Subcutaneous abdominal adipose tissue (tissue), 5 donors: ENCODE measurements at regions not wholly inside any gene's neighbourhood (a gene's known extent, or its start where the extent isn't known, plus 50 kb on each side); places are given as distances from the start of the nearest gene placed in this dataset.

Source experiments
- H3K27ac ChIP-seq: one replicate; pipeline ENCODE4 v1.7.0; 2013; ENCODE audit warnings: low read depth, mild to moderate bottlenecking, inconsistent platforms, low read length, moderate library complexity
- H3K27me3 ChIP-seq, 5 donors: one replicate each; pipeline ENCODE4 v1.7.0; 2013; ENCODE audit warnings: low read length in 5 of 5, inconsistent platforms in 1 of 5; ENCODE audit not compliant: control insufficient read depth in 5 of 5, insufficient read depth in 4 of 5
- H3K36me3 ChIP-seq, 5 donors: one replicate each; pipeline ENCODE4 v1.7.0; 2013; ENCODE audit warnings: low read length in 5 of 5; ENCODE audit not compliant: control insufficient read depth in 5 of 5, insufficient read depth in 5 of 5
- H3K4me1 ChIP-seq, 5 donors: one replicate each; pipeline ENCODE4 v1.7.0; 2013; ENCODE audit warnings: low read length in 5 of 5, mild to moderate bottlenecking in 3 of 5, moderate library complexity in 1 of 5; ENCODE audit not compliant: control insufficient read depth in 5 of 5, insufficient read depth in 5 of 5
- H3K4me3 ChIP-seq, 5 donors: one replicate each; pipeline ENCODE4 v1.7.0; 2013; ENCODE audit warnings: low read length in 5 of 5, low read depth in 1 of 5
- H3K9ac ChIP-seq, 5 donors: one replicate each; pipeline ENCODE4 v1.7.0; 2013; ENCODE audit warnings: low read length in 5 of 5, mild to moderate bottlenecking in 4 of 5, moderate library complexity in 3 of 5
- H3K9me3 ChIP-seq, 5 donors: one replicate each; pipeline ENCODE4 v1.7.0; 2013; ENCODE audit warnings: low read length in 5 of 5; ENCODE audit not compliant: control insufficient read depth in 5 of 5
- donor health status: healthy.
- donor health status: healthy.
- donor health status: healthy.
- donor health status: healthy.
- donor health status: healthy.

DNA sequence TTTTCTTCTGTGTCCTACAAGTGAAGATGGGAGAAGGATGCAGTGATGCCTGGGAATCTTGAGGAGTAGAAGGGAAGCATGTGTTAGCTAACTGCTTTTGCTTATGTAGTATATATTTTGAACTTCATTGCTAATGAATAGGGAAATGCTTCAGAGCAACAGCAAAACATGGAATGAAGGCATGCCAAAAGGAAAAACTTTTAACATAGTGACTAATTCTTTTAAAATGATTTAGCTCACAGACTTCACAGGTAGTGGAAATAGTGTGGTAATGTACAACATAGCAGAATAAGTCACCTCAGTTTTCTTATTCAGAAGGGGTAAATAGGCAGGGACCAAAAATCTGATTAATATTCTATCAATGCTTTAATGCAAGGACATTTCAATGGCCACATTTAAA is 95.5 kb downstream of the LYPLAL1 start:
- H3K27ac ChIP-seq: no peak overlapping the region
- H3K9me3 ChIP-seq: no peaks in the 10 kb centered on the region
- peaks cover 0 to 23% (median 9%) of the 10 kb centered on the region in 5 donors for H3K4me1 ChIP-seq
- H3K27me3 ChIP-seq: no peaks in the 10 kb centered on the region
- H3K4me3 ChIP-seq: no peak overlapping the region
- H3K36me3 ChIP-seq: peaks cover 0 to 3% (median 0%) of the 10 kb centered on the region in 5 donors
- H3K9ac ChIP-seq: no peak overlapping the region

DNA sequence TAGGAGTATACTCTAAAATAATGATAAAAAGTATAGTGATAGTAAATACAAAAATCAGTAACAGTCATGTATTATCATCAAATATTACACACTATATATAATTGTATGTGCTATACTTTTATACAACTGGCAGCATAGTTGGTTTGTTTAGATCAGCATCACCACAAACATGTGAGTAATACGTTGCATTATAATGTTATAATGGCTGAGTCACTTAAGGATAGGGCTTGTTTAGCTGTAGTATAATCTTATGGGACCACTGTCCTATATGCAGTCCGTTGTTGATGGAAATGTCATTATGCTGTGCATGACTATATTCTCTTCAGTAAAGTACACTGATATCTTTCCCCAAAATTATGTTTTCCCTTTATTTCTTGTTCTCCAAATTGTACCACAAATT is 92.8 kb downstream of the LYPLAL1 start:
- Histone ChIP-seq H3K9ac (no peak overlapping the region), H3K27ac (no peak overlapping the region), H3K36me3 (peaks cover 0 to 3% (median 0%) of the 10 kb centered on the region in 5 donors), H3K27me3 (no peaks in the 10 kb centered on the region), H3K4me3 (no peak overlapping the region), H3K4me1 (peaks cover 0 to 14% (median 0%) of the 10 kb centered on the region in 5 donors), H3K9me3 (peaks cover 0 to 6% (median 2%) of the 10 kb centered on the region in 5 donors)

DNA sequence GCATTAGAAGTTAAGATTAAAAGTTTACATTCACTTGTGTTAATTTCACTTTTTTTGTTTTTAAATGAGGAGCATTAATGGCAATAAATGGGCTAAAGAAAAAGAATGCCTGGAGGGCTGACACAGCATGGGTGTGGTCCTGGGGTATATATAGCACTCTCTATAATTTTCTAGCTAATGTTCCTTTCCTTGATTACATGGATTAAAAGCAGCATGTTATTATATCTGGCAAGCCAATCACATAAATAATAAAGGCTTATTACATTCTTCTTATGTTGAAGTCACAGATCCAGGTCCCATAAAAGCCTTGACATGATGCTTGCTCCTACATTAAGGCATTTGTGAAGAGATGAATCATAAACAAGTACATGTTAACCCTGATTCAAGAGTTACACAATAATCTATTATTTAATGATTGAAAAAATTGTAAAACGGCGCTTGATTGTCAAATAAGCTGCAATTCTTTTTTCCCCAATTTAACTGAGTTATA is 91.4 kb downstream of the LYPLAL1 start:
- H3K4me3 ChIP-seq: no peak overlapping the region
- peaks cover 0 to 3% (median 0%) of the 10 kb centered on the region in 5 donors for H3K36me3 ChIP-seq
- H3K9me3 ChIP-seq: peaks cover 2 to 6% (median 4%) of the 10 kb centered on the region in 5 donors
- H3K27ac ChIP-seq: no peak overlapping the region
- no peaks in the 10 kb centered on the region for H3K27me3 ChIP-seq
- no peak overlapping the region for H3K9ac ChIP-seq
- peaks cover 0 to 10% (median 0%) of the 10 kb centered on the region in 5 donors for H3K4me1 ChIP-seq

DNA sequence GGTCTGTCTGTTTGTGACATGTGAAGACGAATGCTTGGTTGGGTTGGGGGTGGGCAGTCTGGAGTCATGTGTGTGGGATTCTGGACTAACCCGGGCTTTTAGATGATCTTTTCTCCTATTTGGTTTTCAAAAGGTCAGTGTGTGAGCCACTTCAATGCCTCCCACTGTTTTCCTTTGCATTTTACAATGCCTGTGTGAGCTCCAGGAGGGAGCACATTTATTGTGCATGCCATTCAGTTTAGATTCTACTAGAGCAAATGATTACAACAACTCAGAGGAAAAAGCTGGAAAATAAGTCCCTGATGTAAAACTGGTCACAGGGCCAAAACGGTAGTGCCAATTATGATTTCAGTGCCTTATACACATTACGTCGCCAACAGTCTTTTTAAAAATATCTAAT is 90.9 kb downstream of the LYPLAL1 start:
- Histone ChIP-seq H3K27me3 (no peaks in the 10 kb centered on the region), H3K4me3 (no peak overlapping the region), H3K4me1 (peaks cover 0 to 10% (median 0%) of the 10 kb centered on the region in 5 donors), H3K9ac (no peak overlapping the region), H3K36me3 (peaks cover 0 to 3% (median 0%) of the 10 kb centered on the region in 5 donors), H3K9me3 (peaks cover 2 to 6% (median 4%) of the 10 kb centered on the region in 5 donors), H3K27ac (no peak overlapping the region)
